Liver (tissue), 3 donors: ENCODE measurements at regions not wholly inside any gene's neighbourhood (a gene's known extent, or its start where the extent isn't known, plus 50 kb on each side); places are given as distances from the start of the nearest gene placed in this dataset.

ENCODE experiments used
- EGR1 ChIP-seq, 2 donors: IDR thresholded peaks; 2 replicates each; pipeline ENCODE4 v1.6.1; 2016 to 2018; ENCODE audit warnings: antibody characterized with exemption in 2 of 2, low read depth in 2 of 2
- FOXA1 ChIP-seq: IDR thresholded peaks from 2 replicates; pipeline ENCODE4 v1.6.1; 2016; ENCODE audit warnings: antibody characterized with exemption
- GABPA ChIP-seq, 2 donors: IDR thresholded peaks in 1 of 2; conservative IDR thresholded peaks in 1 of 2; 2 replicates each; pipeline ENCODE4 v1.6.1; 2016; ENCODE audit warnings: antibody characterized with exemption in 2 of 2, mild to moderate bottlenecking in 1 of 2, moderate library complexity in 1 of 2
- HNF4A ChIP-seq, 2 donors: conservative IDR thresholded peaks; 2 replicates each; pipeline ENCODE4 v1.6.1; 2016; ENCODE audit warnings: antibody characterized with exemption in 2 of 2, mild to moderate bottlenecking in 2 of 2
- JUND ChIP-seq, 2 donors: IDR thresholded peaks; 2 replicates each; pipeline ENCODE4 v1.6.1; 2016; ENCODE audit warnings: antibody characterized with exemption in 2 of 2
- RAD21 ChIP-seq, 2 donors: IDR thresholded peaks; 2 replicates each; pipeline ENCODE4 v1.6.1; 2016; ENCODE audit warnings: antibody characterized with exemption in 2 of 2, mild to moderate bottlenecking in 2 of 2
- RXRA ChIP-seq, 2 donors: IDR thresholded peaks; 2 replicates each; pipeline ENCODE4 v1.6.1; 2017 to 2018; ENCODE audit warnings: antibody characterized with exemption in 2 of 2, mild to moderate bottlenecking in 1 of 2
- SP1 ChIP-seq: IDR thresholded peaks from 2 replicates; pipeline ENCODE4 v1.6.1; 2018; ENCODE audit warnings: antibody characterized with exemption, mild to moderate bottlenecking
- TAF1 ChIP-seq: conservative IDR thresholded peaks from 2 replicates; pipeline ENCODE4 v1.6.1; 2016; ENCODE audit warnings: antibody characterized with exemption, mild to moderate bottlenecking
- YY1 ChIP-seq: IDR thresholded peaks from 2 replicates; pipeline ENCODE4 v1.6.1; 2016; ENCODE audit warnings: antibody characterized with exemption, mild to moderate bottlenecking
- TF ChIP-seq, protein P1 (sequence below): IDR thresholded peaks from 2 replicates; pipeline ENCODE4 v1.6.1; 2016; ENCODE audit warnings: antibody characterized with exemption, mild to moderate bottlenecking
- TF ChIP-seq, protein P2 (sequence below): IDR thresholded peaks from 2 replicates; pipeline ENCODE4 v1.6.1; 2016; ENCODE audit warnings: antibody characterized with exemption
- TF ChIP-seq, protein P3 (sequence below): fragments of 150-350 bp; IDR thresholded peaks from 2 replicates; pipeline ENCODE4 v1.5.1; 2017; ENCODE audit warnings: improper control_type of control experiment, low read depth, low read length; ENCODE audit not compliant: missing input control
- TF ChIP-seq, protein P4 (sequence below): IDR thresholded peaks from 2 replicates; pipeline ENCODE4 v1.6.1; 2016; ENCODE audit warnings: antibody characterized with exemption
- donor health status: healthy.
- donor health status: healthy.

DNA sequence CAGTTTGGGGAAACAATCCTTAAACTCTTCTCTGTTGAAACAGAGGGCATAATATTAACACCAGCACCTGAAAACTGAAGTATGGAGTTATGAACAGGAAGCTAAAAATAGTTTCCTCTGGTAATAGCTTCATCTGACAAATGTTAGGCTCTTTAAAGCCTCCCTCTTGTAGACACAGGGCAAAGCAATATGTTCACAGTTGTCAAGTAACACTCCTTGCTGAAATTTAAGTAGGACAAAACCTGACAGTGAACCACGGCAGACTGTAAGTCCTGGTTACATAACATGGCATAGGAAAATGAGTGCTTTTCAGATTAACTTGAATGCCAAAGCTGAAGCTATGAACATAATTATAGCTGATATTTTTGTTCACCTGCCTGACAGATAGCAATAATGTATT is 172.9 kb downstream of the CMPK2 start:
- TF ChIP-seq, protein P1, sequence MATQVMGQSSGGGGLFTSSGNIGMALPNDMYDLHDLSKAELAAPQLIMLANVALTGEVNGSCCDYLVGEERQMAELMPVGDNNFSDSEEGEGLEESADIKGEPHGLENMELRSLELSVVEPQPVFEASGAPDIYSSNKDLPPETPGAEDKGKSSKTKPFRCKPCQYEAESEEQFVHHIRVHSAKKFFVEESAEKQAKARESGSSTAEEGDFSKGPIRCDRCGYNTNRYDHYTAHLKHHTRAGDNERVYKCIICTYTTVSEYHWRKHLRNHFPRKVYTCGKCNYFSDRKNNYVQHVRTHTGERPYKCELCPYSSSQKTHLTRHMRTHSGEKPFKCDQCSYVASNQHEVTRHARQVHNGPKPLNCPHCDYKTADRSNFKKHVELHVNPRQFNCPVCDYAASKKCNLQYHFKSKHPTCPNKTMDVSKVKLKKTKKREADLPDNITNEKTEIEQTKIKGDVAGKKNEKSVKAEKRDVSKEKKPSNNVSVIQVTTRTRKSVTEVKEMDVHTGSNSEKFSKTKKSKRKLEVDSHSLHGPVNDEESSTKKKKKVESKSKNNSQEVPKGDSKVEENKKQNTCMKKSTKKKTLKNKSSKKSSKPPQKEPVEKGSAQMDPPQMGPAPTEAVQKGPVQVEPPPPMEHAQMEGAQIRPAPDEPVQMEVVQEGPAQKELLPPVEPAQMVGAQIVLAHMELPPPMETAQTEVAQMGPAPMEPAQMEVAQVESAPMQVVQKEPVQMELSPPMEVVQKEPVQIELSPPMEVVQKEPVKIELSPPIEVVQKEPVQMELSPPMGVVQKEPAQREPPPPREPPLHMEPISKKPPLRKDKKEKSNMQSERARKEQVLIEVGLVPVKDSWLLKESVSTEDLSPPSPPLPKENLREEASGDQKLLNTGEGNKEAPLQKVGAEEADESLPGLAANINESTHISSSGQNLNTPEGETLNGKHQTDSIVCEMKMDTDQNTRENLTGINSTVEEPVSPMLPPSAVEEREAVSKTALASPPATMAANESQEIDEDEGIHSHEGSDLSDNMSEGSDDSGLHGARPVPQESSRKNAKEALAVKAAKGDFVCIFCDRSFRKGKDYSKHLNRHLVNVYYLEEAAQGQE, result no peak
- TF ChIP-seq RXRA (IDR thresholded peaks at IDR 0.05) (no peak), GABPA (IDR thresholded peaks at IDR 0.05 in 1 of 2, conservative IDR thresholded peaks at IDR 0.05 in 1 of 2) (no peak), TAF1 (no peak), HNF4A (conservative IDR thresholded peaks at IDR 0.05) (no peak), JUND (IDR thresholded peaks at IDR 0.05) (no peak), YY1 (no peak), SP1 (no peak), RAD21 (IDR thresholded peaks at IDR 0.05) (no peak), EGR1 (IDR thresholded peaks at IDR 0.05; ENCODE audit: low read depth in 2 of 2) (no peak), FOXA1 (no peak)
- TF ChIP-seq, protein P2, sequence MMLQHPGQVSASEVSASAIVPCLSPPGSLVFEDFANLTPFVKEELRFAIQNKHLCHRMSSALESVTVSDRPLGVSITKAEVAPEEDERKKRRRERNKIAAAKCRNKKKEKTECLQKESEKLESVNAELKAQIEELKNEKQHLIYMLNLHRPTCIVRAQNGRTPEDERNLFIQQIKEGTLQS, result no peak
- TF ChIP-seq, protein P3, sequence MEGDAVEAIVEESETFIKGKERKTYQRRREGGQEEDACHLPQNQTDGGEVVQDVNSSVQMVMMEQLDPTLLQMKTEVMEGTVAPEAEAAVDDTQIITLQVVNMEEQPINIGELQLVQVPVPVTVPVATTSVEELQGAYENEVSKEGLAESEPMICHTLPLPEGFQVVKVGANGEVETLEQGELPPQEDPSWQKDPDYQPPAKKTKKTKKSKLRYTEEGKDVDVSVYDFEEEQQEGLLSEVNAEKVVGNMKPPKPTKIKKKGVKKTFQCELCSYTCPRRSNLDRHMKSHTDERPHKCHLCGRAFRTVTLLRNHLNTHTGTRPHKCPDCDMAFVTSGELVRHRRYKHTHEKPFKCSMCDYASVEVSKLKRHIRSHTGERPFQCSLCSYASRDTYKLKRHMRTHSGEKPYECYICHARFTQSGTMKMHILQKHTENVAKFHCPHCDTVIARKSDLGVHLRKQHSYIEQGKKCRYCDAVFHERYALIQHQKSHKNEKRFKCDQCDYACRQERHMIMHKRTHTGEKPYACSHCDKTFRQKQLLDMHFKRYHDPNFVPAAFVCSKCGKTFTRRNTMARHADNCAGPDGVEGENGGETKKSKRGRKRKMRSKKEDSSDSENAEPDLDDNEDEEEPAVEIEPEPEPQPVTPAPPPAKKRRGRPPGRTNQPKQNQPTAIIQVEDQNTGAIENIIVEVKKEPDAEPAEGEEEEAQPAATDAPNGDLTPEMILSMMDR, result no peak
- TF ChIP-seq, protein P4, sequence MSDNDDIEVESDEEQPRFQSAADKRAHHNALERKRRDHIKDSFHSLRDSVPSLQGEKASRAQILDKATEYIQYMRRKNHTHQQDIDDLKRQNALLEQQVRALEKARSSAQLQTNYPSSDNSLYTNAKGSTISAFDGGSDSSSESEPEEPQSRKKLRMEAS, result no peak
